NCI-H2029 (cell line): ENCODE measurements at regions not wholly inside any gene's neighbourhood (a gene's known extent, or its start where the extent isn't known, plus 50 kb on each side); places are given as distances from the start of the nearest gene placed in this dataset.
"Not testable (repeated sequence)": the region's sequence is repeated elsewhere in the genome, so short reads cannot be mapped to it uniquely, and the experiment has no call there.

Experiments used
- DNase-seq: peaks from one replicate; lab custom pipeline; 2025; lab: John Stamatoyannopoulos, UW

GRCh38 chr7:81887098-81888090 lies 117.5 kb upstream of the HGF start:
- peak; percentile 60 for DNase-seq

GRCh38 chr7:81886211-81886764 lies 116.4 kb upstream of the HGF start:
- DNase-seq, result no peak

GRCh38 chr7:81884817-81885216 lies 115.0 kb upstream of the HGF start:
- DNase-seq, result no peak

- no peak for DNase-seq
Observed at GRCh38 chr7:81883801-81884393, 114.0 kb upstream of the HGF start.

- no peak for DNase-seq
Observed at GRCh38 chr7:81882086-81882485, 112.2 kb upstream of the HGF start.

- DNase-seq, result no peak
Observed at GRCh38 chr7:81877890-81878289, 108.0 kb upstream of the HGF start.

- no peak for DNase-seq
Observed at GRCh38 chr7:81873559-81873958, 103.7 kb upstream of the HGF start.

GRCh38 chr7:81871606-81872265 lies 101.9 kb upstream of the HGF start:
- no peak for DNase-seq

- no peak for DNase-seq
Observed at GRCh38 chr7:81870608-81871007, 100.8 kb upstream of the HGF start.

GRCh38 chr7:81869670-81870069 lies 99.8 kb upstream of the HGF start:
- DNase-seq, result no peak

- DNase-seq, result no peak
Observed at GRCh38 chr7:81865754-81866153, 95.9 kb upstream of the HGF start.

GRCh38 chr7:81859433-81859832 lies 89.6 kb upstream of the HGF start:
- no peak for DNase-seq

GRCh38 chr7:81858820-81859219 lies 89.0 kb upstream of the HGF start:
- DNase-seq, result not testable (repeated sequence)

- no peak for DNase-seq
Observed at GRCh38 chr7:81857385-81857784, 87.5 kb upstream of the HGF start.

- no peak for DNase-seq
Observed at GRCh38 chr7:81854518-81854917, 84.7 kb upstream of the HGF start.

GRCh38 chr7:81852701-81853100 lies 82.9 kb upstream of the HGF start:
- DNase-seq, result no peak

GRCh38 chr7:81851413-81851812 lies 81.6 kb upstream of the HGF start:
- DNase-seq, result no peak

GRCh38 chr7:81846398-81846797 lies 76.6 kb upstream of the HGF start:
- DNase-seq, result no peak

GRCh38 chr7:81845744-81846241 lies 75.9 kb upstream of the HGF start:
- DNase-seq, result no peak

- DNase-seq, result not testable (repeated sequence)
Observed at GRCh38 chr7:81843657-81844056, 73.8 kb upstream of the HGF start.

GRCh38 chr7:81842361-81842760 lies 72.5 kb upstream of the HGF start:
- DNase-seq, result no peak

GRCh38 chr7:81839708-81840369 lies 70.0 kb upstream of the HGF start:
- no peak for DNase-seq
